ENCODE measurements at regions not wholly inside any gene's neighbourhood (a gene's known extent, or its start where the extent isn't known, plus 50 kb on each side); places are given as distances from the start of the nearest gene placed in this dataset.

DNA sequence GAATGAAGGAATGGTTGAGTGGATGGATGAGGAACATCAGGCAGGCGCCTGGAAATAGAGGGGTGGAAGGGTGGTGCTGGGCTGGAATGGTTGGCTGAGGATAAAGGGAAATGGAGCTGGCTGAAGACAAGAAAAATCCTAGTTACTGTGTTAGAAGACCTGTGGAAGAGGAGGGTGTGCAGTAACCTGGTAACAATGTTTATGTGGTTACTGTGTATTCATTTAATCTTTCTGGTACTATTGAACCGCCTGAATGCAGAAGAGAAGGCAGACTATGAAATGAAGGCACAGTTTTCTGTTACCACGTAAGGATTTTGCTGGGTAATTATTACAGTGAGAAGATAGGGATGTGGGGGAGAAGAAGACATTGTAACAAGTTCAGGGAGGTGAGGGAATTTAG is 110.3 kb upstream of the MGAT5 start:
- no peak for DNase-seq (ENCODE audit: low spot score)

DNA sequence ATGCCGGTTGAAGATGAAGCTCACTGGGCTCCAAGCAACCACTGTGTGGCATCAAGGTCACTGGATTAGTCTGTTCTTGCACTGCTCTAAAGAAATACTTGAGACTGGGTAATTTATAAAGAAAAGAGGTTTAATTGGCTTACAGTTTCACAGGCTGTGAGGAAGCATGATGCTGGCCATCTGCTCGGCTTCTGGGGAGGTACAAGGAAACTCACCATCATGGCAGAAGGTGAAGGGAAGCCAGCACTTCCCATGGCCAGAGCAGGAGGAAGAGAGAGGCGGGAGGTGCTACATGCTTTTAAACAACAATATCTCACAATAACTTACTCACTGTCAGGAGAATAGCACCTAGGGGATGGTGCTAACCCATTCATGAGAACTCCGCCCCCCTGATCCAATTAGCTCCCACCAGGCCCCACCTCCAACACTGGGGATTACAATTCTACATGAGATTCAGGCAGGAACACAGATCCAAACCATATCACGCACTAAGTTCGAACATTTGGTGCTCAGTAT is 109.7 kb upstream of the MGAT5 start:
- no peak for DNase-seq (ENCODE audit: low spot score)

DNA sequence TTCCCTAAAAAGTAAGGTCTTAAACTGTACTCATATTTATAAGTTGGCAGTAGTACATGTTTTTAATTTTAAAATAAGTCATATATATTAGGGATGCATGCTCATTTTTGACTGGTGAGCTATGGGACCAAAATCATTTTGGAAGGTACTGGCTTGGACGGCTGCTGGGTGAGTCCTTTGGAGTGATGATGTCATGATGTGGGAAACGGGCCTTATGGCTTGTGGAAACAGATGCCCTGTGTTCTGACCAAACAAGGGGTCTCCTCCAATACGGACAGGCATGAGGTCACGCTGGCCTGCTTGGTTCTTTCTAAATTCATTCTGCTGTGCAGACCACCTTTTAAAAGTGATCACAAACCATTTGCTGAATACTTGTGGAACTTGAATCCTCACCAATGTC is 109.2 kb upstream of the MGAT5 start:
- no peak for DNase-seq (ENCODE audit: low spot score)

DNA sequence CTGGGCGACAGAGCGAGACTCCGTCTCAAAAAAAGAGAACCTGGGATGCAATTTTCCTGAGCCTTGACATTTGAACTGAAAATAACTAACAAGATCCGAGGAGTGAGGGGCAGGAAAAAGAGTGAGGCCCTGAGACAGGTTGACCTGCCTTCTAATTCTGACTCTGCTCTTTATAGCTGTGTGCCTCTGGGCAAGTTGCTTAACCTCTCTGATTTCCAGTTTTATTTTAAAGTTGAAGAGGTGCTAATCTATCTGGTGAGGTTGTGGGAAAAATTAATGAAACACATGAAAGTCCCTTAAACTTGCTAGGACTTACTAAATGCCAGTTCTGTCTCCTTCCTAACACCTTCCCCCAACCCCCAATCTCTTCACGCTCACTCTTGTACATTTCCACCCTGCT is 108.4 kb upstream of the MGAT5 start:
- DNase-seq (ENCODE audit: low spot score): no peak

DNA sequence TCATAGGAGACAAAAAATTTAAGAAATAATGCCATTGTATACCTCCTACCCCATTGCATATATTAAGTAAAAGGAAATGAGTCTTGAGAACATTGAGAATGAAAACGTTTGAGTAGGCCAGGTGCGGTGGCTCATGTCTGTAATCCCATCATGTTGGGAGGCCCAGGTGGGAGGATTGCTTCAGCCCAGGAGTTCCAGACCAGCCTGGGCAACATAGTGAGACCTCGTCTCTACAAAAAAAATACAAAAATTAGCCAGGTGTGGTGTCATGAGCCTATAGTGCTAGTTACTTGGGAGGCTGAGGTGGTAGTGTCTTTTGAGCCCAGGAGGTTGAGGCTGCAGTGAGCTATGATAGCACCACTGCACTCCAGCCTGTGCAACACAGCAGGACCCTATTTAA is 107.7 kb upstream of the MGAT5 start:
- no peak for DNase-seq (ENCODE audit: low spot score)

DNA sequence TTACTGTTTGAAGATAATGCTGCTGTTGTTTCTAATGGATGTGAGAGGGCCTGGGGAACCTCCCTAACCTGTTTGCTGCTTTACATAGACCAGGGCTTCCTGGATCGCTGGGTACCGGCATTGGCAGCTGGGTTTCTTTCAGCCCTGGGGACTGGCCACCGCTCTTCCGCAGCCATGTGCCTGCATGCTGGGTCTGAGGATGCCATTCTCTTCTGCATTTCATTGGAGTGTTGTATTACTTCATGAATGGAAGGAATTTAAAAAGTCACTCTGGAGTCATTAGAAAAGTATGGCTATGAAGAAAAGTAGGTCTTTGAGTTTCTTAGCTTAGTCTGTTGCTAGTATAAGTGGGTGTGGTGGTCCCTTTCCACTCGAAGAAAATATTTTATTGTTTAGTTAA is 107.3 kb upstream of the MGAT5 start:
- no peak for DNase-seq (ENCODE audit: low spot score)

DNA sequence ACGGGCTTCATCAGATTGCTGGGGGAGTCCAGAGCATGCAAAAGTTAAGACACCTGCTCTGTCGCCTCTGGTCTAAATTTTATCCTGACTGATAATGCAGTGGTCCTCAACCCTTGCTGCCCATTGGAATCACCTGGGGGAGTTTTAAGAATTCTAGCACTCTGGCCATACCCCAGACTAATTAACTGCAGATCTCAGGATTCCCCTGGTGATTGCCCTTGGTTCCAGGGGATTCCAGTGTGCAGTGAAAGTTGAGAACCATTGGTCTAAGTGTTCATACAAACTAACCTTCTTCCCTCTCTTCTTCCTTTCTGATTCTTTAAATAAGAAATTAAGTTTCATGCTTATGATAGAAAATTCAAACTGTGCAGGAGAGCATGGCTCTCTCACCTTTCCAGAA is 105.7 kb upstream of the MGAT5 start:
- DNase-seq (ENCODE audit: low spot score): no peak

DNA sequence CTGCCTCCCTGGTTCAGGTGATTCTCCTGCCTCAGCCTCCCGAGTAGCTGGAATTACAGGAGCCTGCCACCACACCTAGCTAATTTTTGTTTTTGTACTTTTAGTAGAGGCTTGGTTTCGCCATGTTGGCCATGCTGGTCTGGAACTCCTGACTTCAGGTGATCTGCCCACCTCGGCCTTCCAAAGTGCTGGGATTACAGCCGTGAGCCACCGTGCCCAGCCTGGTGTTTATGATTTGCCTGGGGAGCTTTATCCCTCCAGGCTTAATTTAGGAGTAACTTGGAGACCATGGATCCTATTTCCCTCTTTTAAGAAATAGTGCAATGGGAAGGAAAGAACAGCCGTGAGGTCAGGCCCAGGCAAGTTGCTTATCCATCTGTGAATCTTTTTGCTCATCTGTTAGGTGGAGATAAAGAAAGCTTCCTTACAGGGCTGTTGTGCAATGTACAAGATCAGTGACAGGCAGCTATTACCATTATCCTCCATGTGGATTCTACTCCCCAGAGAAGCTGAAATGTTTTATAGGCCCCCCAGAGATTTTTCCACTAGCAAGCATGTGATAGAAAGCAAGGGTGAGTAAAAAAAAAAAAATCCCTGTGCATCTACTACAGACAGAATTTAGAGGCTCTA is 104.9 kb upstream of the MGAT5 start:
- DNase-seq (ENCODE audit: low spot score): no peak

DNA sequence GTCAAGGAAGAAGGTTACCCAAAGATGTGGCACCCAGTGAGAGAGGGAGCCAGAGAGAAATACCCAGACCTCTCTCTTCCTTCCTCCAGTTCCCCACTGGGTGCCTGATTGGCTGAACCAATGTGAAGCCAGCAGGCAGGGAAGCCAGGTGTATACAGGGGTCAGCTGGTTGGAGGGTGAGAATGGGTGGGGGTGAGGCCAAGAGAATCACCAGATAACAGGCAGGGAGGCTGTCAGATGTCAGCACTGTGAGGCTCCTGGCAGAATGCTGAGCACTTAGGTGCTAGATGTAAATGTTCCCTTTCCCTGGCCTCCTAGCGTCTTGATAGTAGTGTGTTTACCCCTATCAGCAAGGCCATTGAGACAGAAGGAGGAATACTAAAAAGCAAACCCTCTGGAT is 104.0 kb upstream of the MGAT5 start:
- DNase-seq (ENCODE audit: low spot score): no peak

DNA sequence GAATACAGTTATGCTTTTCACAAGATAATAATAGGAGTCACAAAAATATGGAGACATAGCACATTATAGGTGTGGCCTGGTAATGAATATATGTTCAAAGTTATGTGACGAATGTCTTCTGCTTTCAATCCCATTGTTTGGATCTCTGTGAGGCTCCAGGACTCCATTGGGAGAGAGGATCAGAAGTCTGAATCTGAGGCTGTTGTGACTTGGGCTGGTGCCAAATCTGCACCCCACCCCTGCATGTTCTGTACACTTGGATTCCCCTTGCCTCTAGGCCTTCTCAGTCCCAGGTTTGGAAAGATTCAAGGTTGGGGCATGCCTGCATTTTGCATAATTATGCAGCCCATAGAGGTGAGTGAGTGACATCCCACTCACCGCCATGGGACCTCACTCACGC is 103.1 kb upstream of the MGAT5 start:
- no peak for DNase-seq (ENCODE audit: low spot score)

DNA sequence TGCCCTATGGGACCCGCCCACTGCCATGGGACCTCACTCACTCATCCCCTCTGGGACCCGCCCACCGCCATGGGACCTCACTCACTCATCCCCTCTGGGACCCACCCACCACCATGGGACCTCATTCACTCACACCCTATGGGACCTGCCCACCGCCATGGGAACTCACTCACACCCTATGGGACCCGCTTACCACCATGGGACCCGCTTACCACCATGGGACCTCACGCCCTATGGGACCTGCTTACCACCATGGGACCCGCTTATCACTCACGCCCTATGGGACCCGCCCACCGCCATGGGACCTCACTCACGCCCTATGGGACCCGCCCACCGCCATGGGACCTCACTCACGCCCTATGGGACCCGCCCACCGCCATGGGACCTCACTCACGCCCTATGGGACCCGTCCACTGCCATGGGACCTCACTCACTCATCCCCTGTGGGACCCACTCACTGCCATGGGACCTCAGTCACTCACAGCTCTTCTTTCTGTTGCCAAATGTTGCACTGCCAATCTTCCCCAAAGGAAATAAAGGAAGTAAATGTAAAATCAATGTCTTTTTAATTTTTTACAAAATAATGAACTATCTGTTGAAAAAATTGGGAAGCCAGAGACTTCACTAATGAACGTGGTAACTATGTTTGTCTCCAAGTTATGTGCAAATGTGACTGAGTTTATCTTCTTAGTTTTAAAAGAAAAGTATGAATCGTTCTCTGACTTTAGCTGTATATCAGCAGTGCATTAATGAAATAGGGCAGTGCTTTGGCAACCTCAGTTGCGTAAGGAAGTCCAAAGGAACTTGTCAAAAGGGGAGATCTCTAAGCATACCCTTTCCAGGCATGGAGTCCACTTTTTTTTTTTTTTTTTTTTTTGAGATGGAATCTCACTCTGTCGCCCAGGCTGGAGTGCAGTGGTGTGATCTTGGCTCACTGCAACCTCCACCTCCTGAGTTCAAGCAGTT is 101.5 kb upstream of the MGAT5 start:
- no peak for DNase-seq (ENCODE audit: low spot score)

DNA sequence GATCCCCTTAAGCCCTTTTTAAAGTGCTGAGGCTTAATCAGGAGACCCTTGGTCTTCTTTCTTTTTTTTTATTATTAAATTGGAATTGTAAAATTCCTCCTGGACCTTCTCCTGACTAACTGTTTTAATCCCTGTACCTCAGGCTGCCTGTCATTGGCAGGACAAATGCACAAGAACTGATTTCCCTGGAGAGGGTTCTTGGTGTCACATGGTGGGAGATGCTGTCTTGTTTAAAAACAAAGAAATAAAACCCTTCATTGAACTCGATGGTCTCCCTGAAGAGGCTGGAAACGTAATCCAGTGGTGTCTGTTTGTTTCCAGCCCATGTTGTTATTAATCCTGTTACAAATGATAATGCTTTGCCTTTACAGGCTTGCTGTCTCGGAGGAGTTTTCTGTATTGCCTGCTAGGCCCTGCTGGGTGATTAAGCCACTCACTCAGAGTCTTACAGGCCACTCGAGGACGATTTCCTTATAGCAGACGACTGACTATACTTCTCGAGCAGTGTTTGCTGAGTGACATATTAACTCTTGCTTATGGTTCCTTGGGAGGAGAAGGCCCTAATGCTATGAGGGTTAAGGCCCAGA is 100.5 kb upstream of the MGAT5 start:
- no peak for DNase-seq (ENCODE audit: low spot score)

DNA sequence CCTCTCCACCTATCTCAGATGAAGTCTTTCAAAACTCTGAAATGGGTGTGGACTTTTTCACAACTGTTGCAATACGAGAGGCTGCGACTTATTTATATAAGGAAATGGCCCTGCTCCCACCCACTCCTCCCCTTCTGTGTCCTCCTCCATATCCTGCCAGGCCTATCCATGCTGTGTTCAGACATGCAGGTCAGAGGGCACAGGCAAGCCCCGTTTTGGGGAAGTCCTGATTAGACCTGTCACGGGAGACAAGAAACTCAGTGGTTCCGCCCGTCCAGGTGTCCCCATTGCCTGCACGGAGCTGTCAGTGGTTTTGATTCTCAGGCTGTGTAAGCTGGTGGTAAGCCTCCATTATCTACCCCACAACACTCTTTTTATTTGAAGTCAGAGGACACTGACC is 99.6 kb upstream of the MGAT5 start:
- no peak for DNase-seq (ENCODE audit: low spot score)

DNA sequence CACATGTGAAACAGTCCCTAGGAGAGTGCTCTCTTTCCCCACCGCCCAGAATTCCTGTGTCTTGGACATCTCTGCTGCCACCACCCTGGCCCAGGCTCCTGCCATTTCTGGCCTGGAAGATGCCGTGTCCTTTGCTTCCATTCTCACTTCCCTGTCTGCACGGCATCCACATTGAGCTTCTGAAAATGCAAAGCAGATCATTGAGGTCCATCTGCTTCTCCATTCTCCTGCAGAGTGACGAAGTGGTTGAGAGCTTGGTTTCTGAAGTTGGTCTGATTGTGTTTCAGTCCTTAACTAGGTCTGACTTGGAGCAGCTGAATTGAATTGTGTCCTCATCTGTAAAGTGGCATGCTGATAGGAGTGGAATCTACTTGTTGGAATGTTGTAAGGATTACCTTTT is 98.7 kb upstream of the MGAT5 start:
- DNase-seq (ENCODE audit: low spot score): peak; percentile 41

DNA sequence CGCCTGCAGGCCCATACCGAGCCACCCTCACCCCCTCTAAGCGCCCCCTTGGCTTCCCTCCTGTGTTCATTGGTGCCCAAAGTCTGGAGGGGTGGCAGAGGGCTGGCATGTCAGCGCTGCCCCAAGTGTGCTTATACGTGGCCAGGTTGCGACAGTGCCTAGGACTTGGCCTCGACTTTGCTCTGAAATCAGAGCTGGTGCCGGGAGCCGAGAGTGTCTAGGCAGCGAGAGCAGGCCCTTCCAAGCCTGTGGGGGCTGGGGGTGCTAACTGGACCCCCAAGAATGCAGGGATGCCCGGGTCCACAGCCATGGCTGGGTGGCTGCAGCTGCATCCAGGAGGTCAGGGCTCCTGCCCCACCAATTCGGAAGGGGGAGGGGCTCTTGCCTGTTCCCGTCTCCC is 95.6 kb upstream of the MGAT5 start:
- DNase-seq (ENCODE audit: low spot score): no peak

DNA sequence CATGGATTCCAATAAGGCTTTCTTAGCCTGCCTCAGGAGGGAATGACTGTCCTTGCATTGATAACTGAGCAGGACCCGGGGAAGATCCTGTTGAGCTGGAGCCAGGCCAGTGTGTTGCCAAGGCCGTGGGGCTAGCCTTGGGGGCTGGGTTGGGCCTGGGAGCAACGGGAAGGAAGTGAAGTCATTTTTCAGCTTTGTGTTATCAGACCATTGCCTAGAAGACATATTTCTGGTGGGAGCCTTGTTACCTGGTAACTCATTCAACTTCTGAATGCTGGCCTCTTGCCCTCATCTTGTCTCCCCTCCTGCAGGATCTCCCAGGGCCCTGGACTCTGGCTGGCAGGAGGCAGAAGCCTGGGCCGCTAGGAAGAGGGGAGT is 92.7 kb upstream of the MGAT5 start:
- DNase-seq (ENCODE audit: low spot score): no peak

DNA sequence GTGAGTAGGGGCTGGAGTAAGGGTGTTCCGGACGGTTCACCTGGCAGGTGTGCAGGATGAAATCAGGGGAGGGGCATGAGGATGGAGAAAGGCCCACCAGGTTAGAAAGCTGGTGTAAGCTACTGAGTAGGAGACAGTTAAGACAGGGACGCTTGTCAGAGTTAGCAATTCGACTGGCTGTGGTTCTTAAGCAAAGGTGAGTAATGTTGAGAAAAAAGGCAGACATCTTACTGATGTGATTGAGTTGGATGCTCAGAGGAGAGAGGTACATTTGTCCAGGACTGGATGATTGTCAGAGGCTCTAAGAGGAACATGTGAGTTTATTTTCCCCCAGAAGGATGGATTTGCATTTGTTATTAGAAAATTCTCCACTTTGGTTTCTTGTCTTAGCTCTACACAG is 90.5 kb upstream of the MGAT5 start:
- no peak for DNase-seq (ENCODE audit: low spot score)

DNA sequence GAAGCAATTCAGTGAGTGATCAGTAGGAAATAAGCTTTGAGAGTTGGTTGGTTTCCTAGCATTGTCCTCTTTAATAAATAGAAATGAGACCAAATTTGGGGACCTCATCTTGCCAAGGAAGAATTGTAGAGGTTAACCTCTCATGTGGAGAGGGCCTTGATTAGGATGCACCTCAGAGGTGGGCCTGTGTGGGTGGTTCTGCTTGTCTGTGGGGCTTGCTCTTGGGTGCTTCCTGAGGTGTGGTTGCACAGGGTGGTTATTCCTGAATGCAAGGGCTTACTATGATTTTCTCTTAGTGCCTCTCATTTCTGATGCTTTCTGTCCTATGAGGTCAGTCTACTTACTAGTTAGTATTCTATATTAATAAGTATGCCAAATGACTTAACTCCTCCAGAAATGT is 89.6 kb upstream of the MGAT5 start:
- no peak for DNase-seq (ENCODE audit: low spot score)

DNA sequence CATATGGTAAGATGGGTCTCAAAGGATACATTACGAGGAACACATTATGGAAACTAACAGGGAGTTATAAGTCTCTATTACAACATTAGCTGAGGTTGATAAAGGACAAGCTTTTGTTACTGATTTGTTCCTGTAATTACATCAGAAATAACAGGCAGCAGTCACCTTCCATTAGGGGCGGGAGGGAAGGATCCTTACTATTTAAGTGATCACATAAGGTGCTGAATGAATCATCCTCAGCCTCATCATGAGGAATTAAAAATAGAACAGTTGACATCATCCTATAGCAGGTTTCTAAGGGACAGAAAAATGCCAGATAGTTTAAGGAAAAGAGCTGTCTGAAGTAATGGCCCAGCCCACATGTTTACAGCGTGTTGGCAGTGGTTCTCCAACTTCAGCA is 86.9 kb upstream of the MGAT5 start:
- no peak for DNase-seq (ENCODE audit: low spot score)

DNA sequence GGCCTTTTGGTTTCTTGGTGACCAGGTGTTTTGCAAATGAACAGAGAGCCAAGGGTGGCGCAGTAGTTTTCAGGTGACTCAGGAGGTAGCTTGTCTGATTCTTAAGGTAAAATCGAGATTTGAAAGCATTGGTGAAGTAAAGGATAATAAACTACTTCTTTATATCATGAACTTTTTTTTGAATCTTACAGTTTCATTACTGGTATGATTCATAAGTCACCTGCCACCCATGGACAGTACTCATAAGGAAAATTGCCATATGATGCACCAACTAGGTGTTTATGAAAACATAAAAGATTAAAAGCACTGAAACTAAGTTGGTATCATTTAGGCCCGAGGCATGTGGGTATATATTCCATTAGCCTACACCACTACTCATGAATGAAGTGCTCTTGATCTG is 84.1 kb upstream of the MGAT5 start:
- no peak for DNase-seq (ENCODE audit: low spot score)

DNA sequence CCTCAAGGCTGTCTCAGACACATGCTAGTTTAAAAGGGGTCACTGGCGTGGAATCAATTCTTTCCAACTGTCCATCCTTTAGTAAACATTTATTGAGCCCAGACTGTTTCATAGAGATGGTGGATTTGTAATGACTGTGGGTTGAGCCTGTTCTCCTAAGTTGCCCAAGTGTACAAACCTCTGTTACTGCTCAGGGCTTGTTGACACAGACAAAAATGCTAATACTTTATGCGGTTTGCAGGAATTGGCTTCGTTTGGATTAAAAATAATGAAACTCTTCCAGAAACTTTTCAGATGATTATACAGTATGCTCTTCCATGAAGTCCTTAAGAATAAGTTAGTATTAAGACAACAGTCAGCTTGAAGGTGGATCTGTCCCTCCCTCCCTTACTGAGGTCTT is 83.6 kb upstream of the MGAT5 start:
- DNase-seq (ENCODE audit: low spot score): no peak

DNA sequence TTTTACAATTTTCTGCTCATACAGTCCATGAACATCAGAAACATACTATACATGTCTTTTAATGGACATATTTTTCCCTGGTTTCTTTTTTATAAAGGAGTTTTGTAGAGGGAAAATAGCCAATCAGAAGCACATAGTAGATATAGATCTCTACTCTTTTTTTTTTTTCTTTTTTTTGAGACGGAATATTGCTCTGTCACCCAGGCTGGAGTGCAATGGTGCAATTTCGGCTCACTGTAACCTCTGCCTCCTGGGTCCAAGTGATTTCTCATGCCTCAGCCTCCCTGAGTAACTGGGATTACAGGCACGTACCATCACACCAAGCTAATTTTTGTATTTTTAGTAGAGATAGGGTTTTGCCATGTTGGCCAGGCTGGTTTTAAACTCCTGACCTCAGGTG is 83.2 kb upstream of the MGAT5 start:
- no peak for DNase-seq (ENCODE audit: low spot score)

DNA sequence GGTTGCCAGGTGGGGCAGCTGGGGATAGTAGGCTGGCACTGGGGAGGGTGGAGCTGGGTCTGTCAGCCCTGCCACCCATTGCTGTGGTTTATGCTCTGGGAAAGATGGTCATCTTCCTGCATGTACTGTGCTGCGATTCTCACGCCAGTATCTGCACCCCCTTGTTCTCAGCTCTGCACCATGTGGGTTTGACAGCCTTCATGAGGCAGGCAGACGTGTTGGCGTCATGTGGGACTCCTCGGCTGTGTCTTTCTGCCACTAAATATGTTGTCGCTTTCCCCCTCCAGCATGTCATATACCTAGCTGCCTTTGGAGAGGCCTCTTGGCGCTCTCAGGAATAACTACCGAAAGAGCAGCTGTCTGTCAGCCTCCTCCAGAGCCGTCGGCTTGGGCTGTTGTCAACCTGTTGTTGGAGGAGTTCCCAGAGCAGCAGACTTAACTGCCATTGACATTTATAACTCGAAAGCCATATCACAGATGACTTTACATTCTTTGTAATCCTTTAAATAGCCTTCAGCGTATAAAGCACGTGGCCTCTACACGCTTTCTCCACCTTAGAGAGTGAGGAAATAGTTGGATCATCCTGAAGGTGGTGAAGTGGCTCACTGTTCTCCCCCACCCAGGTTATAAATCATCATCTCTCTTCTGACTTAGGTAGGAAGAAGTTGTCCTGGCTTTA is 80.4 kb upstream of the MGAT5 start:
- no peak for DNase-seq (ENCODE audit: low spot score)

Measured in germinal center (tissue), 1 donor.